NCI-H128 (cell line): ENCODE measurements at regions not wholly inside any gene's neighbourhood (a gene's known extent, or its start where the extent isn't known, plus 50 kb on each side); places are given as distances from the start of the nearest gene placed in this dataset.

ENCODE experiments used
- DNase-seq: peaks from one replicate; lab custom pipeline; 2025; ENCODE audit not compliant: unreplicated experiment; lab: John Stamatoyannopoulos, UW

- DNase-seq = no peak
These were observed 124.8 kb upstream of the GPC1 start for GRCh38 chr2:240310645-240311044.

- no peak for DNase-seq
These were observed 123.6 kb upstream of the GPC1 start for GRCh38 chr2:240311821-240312220.

- DNase-seq = no peak
These were observed 116.1 kb upstream of the GPC1 start for GRCh38 chr2:240319221-240319854.

- DNase-seq = no peak
These were observed 115.6 kb upstream of the GPC1 start for GRCh38 chr2:240319855-240320203.

GRCh38 chr2:240320204-240320993, 115.1 kb upstream of the GPC1 start:
- no peak for DNase-seq

GRCh38 chr2:240322231-240322955, 113.1 kb upstream of the GPC1 start:
- no peak for DNase-seq

- no peak for DNase-seq
These were observed 112.5 kb upstream of the GPC1 start for GRCh38 chr2:240322991-240323390.

GRCh38 chr2:240323601-240324291, 111.7 kb upstream of the GPC1 start:
- DNase-seq = no peak

GRCh38 chr2:240324312-240325015, 111.0 kb upstream of the GPC1 start:
- no peak for DNase-seq

- no peak for DNase-seq
These were observed 110.2 kb upstream of the GPC1 start for GRCh38 chr2:240325016-240326007.

- no peak for DNase-seq
These were observed 109.2 kb upstream of the GPC1 start for GRCh38 chr2:240326246-240326645.

- no peak for DNase-seq
These were observed 108.6 kb upstream of the GPC1 start for GRCh38 chr2:240326886-240327285.

- no peak for DNase-seq
These were observed 107.9 kb upstream of the GPC1 start for GRCh38 chr2:240327566-240327965.

GRCh38 chr2:240328526-240328925, 106.9 kb upstream of the GPC1 start:
- DNase-seq = no peak

- no peak for DNase-seq
These were observed 106.3 kb upstream of the GPC1 start for GRCh38 chr2:240329116-240329665.

- DNase-seq = no peak
These were observed 105.7 kb upstream of the GPC1 start for GRCh38 chr2:240329778-240330177.

GRCh38 chr2:240333985-240334384, 101.5 kb upstream of the GPC1 start:
- DNase-seq = no peak

- DNase-seq = no peak
These were observed 100.4 kb upstream of the GPC1 start for GRCh38 chr2:240335061-240335460.

- no peak for DNase-seq
These were observed 98.5 kb upstream of the GPC1 start for GRCh38 chr2:240336820-240337427.
